Fibroblast of lung (primary cell): ENCODE measurements at regions not wholly inside any gene's neighbourhood (a gene's known extent, or its start where the extent isn't known, plus 50 kb on each side); places are given as distances from the start of the nearest gene placed in this dataset.

Experiments used
- DNase-seq, 2 donors: peaks; one replicate each; pipeline versions ENCODE4 v3.0.0 to v3.0.0-alpha.2; 2010; ENCODE audit warnings: low read depth in 2 of 2
- H2AFZ ChIP-seq: 2 replicates; pipeline ENCODE4 v1.5.1; 2012; ENCODE audit warnings: low read length, control low read depth, inconsistent platforms
- H3K27ac ChIP-seq: 2 replicates; pipeline ENCODE4 v1.5.1; 2011; ENCODE audit warnings: low read length, control low read depth; ENCODE audit not compliant: insufficient read depth
- H3K27me3 ChIP-seq: 2 replicates; pipeline ENCODE4 v1.5.1; 2011; ENCODE audit warnings: mild to moderate bottlenecking, low read length; ENCODE audit not compliant: control insufficient read depth, insufficient read depth
- H3K36me3 ChIP-seq: 2 replicates; pipeline ENCODE4 v1.5.1; 2011; ENCODE audit warnings: low read length; ENCODE audit not compliant: control insufficient read depth, insufficient read depth
- H3K4me1 ChIP-seq: 2 replicates; pipeline ENCODE4 v1.5.1; 2011; ENCODE audit warnings: low read length; ENCODE audit not compliant: control insufficient read depth, insufficient read depth; ENCODE audit errors: extremely low read depth
- H3K4me2 ChIP-seq: 2 replicates; pipeline ENCODE4 v1.5.1; 2011; ENCODE audit warnings: low read length, control low read depth; ENCODE audit not compliant: insufficient read depth; ENCODE audit errors: extremely low read depth
- H3K4me3 ChIP-seq, 4 experiments: fragments of 200-600 bp in 1 of 4; sonication (generic) in 1 of 4; replicated peaks in 1 of 4; 2 replicates each; pipeline ENCODE4 v1.5.1; 2011 to 2016; ENCODE audit warnings: low read length in 4 of 4, low read depth in 3 of 4, mild to moderate bottlenecking in 3 of 4, control low read depth in 2 of 4, inconsistent platforms in 1 of 4, mixed read lengths in 1 of 4; ENCODE audit not compliant: insufficient read depth in 1 of 4; ENCODE audit errors: control extremely low read depth in 1 of 4
- H3K79me2 ChIP-seq: 2 replicates; pipeline ENCODE4 v1.5.1; 2012; ENCODE audit warnings: mild to moderate bottlenecking, low read length, inconsistent platforms; ENCODE audit not compliant: control insufficient read depth, insufficient read depth
- H3K9ac ChIP-seq: 2 replicates; pipeline ENCODE4 v1.5.1; 2011; ENCODE audit warnings: mild to moderate bottlenecking, low read length, control low read depth; ENCODE audit not compliant: insufficient read depth
- H3K9me3 ChIP-seq: 2 replicates; pipeline ENCODE4 v1.5.1; 2012; ENCODE audit warnings: low read depth, low read length; ENCODE audit not compliant: control insufficient read depth, insufficient read depth
- H4K20me1 ChIP-seq: 2 replicates; pipeline ENCODE4 v1.5.1; 2011; ENCODE audit warnings: low read length; ENCODE audit not compliant: control insufficient read depth, insufficient read depth; ENCODE audit errors: extremely low read depth
- CTCF ChIP-seq, 2 donors: IDR thresholded peaks in 1 of 2; conservative IDR thresholded peaks in 1 of 2; 1 replicate in 1 of 2; 2 replicates in 1 of 2; pipeline ENCODE4 v1.5.1; 2011 to 2012; ENCODE audit warnings: low read length in 2 of 2, control low read depth in 1 of 2, inconsistent platforms in 1 of 2, low read depth in 1 of 2, mild to moderate bottlenecking in 1 of 2
- EZH2 ChIP-seq: IDR thresholded peaks from 2 replicates; pipeline ENCODE4 v1.5.1; 2012; ENCODE audit warnings: low read length, control low read depth, mild to moderate bottlenecking; ENCODE audit errors: missing control alignments

GRCh38 chr11:10618490-10618889, 50.0 kb upstream of the LYVE1 start:
- H3K9me3 ChIP-seq, result no peaks in the 10 kb centered on the region
- H2AFZ ChIP-seq, result no peak overlapping the region
- peaks cover 2% of the 10 kb centered on the region for H3K36me3 ChIP-seq
- H3K9ac ChIP-seq, result no peak overlapping the region
- DNase-seq, result peak in 1 of 2 donors; percentile 14
- no peak overlapping the region for H3K4me3 ChIP-seq
- no peaks in the 10 kb centered on the region for H3K79me2 ChIP-seq
- H3K4me1 ChIP-seq, result no peaks in the 10 kb centered on the region
- no peak overlapping the region for H3K4me2 ChIP-seq
- H3K27ac ChIP-seq, result no peak overlapping the region
- H3K27me3 ChIP-seq, result no peaks in the 10 kb centered on the region
- H4K20me1 ChIP-seq, result no peaks in the 10 kb centered on the region
- TF ChIP-seq EZH2 (no peak), CTCF (conservative IDR thresholded peaks at IDR 0.05 in 1 of 2, IDR thresholded peaks at IDR 0.05 in 1 of 2; ENCODE audit: low read depth in 1 of 2, low read length in 2 of 2) (no peak)
